GM12878 (cell line): ENCODE measurements at regions not wholly inside any gene's neighbourhood (a gene's known extent, or its start where the extent isn't known, plus 50 kb on each side); places are given as distances from the start of the nearest gene placed in this dataset.

Experiments used
- NR2C2 ChIP-seq: IDR thresholded peaks from 2 replicates; pipeline ENCODE4 v1.6.1; 2011; ENCODE audit warnings: borderline replicate concordance, low read depth; ENCODE audit not compliant: control insufficient read depth, insufficient read length
- SREBF2 ChIP-seq: IDR thresholded peaks from 2 replicates; pipeline ENCODE4 v1.6.1; 2012; ENCODE audit warnings: mild to moderate bottlenecking, low read length

- TF ChIP-seq SREBF2 (no peak), NR2C2 (no peak)
These were observed 994.1 kb downstream of the KCNMA1 start for GRCh38 chr10:76643511-76643911.
